ENCODE measurements at regions not wholly inside any gene's neighbourhood (a gene's known extent, or its start where the extent isn't known, plus 50 kb on each side); places are given as distances from the start of the nearest gene placed in this dataset.

- Histone ChIP-seq H3K79me2 (ENCODE audit: low read length) (no peaks in the 10 kb centered on the region), H3K4me2 (ENCODE audit: low read depth, low read length, poor library complexity, severe bottlenecking) (no peak overlapping the region), H3K4me1 (ENCODE audit: low read length) (no peaks in the 10 kb centered on the region), H3K27ac (ENCODE audit: low read length) (no peak overlapping the region), H3K9me2 (replicated peaks; ENCODE audit: insufficient read depth, low read length) (no peaks in the 10 kb centered on the region), H2AFZ (ENCODE audit: low read length) (no peak overlapping the region), H3K27me3 (ENCODE audit: low read length) (no peaks in the 10 kb centered on the region), H3K36me3 (ENCODE audit: insufficient read depth, low read length) (no peaks in the 10 kb centered on the region), H3K4me3 (ENCODE audit: low read length) (no peak overlapping the region), H4K20me1 (ENCODE audit: insufficient read depth, low read depth, low read length) (no peaks in the 10 kb centered on the region), H3K9me3 (ENCODE audit: low read length) (no peaks in the 10 kb centered on the region), H3K9ac (ENCODE audit: low read length) (no peak overlapping the region)
- DNase-seq = no peak
Observed at GRCh38 chr12:113521708-113522107, 50.0 kb upstream of the LHX5 start.
